ENCODE measurements at regions not wholly inside any gene's neighbourhood (a gene's known extent, or its start where the extent isn't known, plus 50 kb on each side); places are given as distances from the start of the nearest gene placed in this dataset.

DNA sequence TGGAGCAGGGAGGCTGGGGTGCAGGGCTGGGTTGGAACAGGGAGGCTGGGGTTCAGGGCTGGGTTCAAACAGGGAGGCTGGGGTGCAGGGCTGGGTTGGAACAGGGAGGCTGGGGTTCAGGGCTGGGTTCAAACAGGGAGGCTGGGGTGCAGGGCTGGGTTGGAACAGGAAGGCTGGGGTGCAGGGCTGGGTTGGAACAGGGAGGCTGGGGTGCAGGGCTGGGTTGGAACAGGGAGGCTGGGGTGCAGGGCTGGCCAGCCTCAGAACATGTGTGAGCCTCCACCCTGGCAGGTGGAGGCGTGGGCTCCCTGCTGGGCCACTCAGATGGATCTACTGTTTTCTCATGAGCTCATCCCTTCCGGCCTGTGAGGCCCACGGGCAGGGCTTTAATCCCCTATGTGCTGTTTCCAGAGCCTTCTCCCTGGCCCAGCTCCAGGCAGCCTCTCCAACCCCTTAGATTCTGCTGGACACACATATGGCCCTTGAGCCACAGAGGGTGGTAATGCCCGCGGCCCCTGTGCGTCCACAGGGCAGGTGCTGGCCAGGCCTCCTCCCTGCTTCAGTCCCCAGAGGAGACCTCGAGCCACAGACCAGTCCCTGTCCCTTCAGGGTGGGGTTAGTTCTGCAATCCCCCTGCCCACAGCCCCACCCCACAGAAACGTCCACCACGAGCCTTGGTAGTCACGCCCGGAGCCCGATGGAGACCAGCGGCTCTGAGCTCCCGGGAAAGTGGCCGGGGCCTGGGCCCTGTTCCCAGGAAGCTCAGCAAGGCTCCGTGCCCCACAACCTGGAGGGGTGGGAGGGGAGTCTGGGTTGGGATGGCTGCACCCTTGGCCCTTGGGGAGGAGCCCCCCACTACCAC is 197.9 kb downstream of the BRD1 start:
- Histone ChIP-seq H3K79me2 (ENCODE audit: control insufficient read depth, insufficient read depth, low read length) (peaks cover 74% of the 10 kb centered on the region), H3K36me3 (replicated peaks in 1 of 2; ENCODE audit: control extremely low read depth in 1 of 2, control insufficient read depth in 1 of 2, extremely low read depth in 1 of 2, insufficient read depth in 2 of 2, low read length in 1 of 2) (peaks cover 0 to 4% of the 10 kb centered on the region in 2 experiments), H3K9ac (ENCODE audit: low read length) (no peak overlapping the region), H4K20me1 (ENCODE audit: control insufficient read depth, insufficient read depth, low read length, poor library complexity, severe bottlenecking) (peaks cover 88% of the 10 kb centered on the region), H3K27me3 (replicated peaks in 1 of 4; ENCODE audit: control extremely low read depth in 1 of 4, control insufficient read depth in 3 of 4, insufficient read depth in 4 of 4, low read length in 3 of 4) (no peaks in the 10 kb centered on the region), H2AFZ (ENCODE audit: insufficient read depth, low read depth, low read length, poor library complexity, severe bottlenecking) (no peak overlapping the region), H3K27ac (ENCODE audit: low read length in 2 of 2) (no peak overlapping the region), H3K4me1 (ENCODE audit: control insufficient read depth in 2 of 2, insufficient read depth in 2 of 2, low read length in 2 of 2) (no peaks in the 10 kb centered on the region), H3K4me2 (replicated peaks; ENCODE audit: low read depth, low read length, poor library complexity, severe bottlenecking) (no peak overlapping the region), H3K4me3 (ENCODE audit: control extremely low read depth in 1 of 5, extremely low read depth in 1 of 5, insufficient read depth in 1 of 5, low read depth in 2 of 5, low read length in 4 of 5) (no peak overlapping the region), H3K9me3 (ENCODE audit: control extremely low read depth in 1 of 3, control insufficient read depth in 2 of 3, insufficient read depth in 1 of 3, low read length in 2 of 3) (no peaks in the 10 kb centered on the region)
- intact Hi-C loops (cut with micrococcal nuclease), result no loop called here
- CTCF ChIA-PET, result interaction anchor here (1.0 kb wide), 1 partner anchor 324 kb away, joined by 3 read pairs; no protein-coding TSS in a partner anchor
- Mint-ChIP-seq H3K4me1 (peaks cover 6% of the 10 kb centered on the region), H3K9me3 (ENCODE audit: insufficient read depth) (no peaks in the 10 kb centered on the region), H3K27ac (no peak overlapping the region), H3K27me3 (no peaks in the 10 kb centered on the region), H3K4me3 (no peak overlapping the region)
- POLR2A ChIA-PET, result no interaction called here
- 94% methylated on average over 7 of the region's 16 CpGs for WGBS (ENCODE audit: insufficient coverage)
- DNase-seq (no peak), ATAC-seq (ENCODE audit: low read depth) (no peak)
- no peak for TF ChIP-seq EZH2 (IDR thresholded peaks at IDR 0.05; ENCODE audit: borderline replicate concordance, insufficient read depth, low read depth, low read length, poor library complexity, severe bottlenecking)
- TF ChIP-seq, protein P1, sequence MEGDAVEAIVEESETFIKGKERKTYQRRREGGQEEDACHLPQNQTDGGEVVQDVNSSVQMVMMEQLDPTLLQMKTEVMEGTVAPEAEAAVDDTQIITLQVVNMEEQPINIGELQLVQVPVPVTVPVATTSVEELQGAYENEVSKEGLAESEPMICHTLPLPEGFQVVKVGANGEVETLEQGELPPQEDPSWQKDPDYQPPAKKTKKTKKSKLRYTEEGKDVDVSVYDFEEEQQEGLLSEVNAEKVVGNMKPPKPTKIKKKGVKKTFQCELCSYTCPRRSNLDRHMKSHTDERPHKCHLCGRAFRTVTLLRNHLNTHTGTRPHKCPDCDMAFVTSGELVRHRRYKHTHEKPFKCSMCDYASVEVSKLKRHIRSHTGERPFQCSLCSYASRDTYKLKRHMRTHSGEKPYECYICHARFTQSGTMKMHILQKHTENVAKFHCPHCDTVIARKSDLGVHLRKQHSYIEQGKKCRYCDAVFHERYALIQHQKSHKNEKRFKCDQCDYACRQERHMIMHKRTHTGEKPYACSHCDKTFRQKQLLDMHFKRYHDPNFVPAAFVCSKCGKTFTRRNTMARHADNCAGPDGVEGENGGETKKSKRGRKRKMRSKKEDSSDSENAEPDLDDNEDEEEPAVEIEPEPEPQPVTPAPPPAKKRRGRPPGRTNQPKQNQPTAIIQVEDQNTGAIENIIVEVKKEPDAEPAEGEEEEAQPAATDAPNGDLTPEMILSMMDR (IDR thresholded peaks at IDR 0.05), result no peak

- intact Hi-C loops (cut with micrococcal nuclease), result no loop called here
- Mint-ChIP-seq H3K27ac (no peak overlapping the region), H3K4me3 (no peak overlapping the region), H3K4me1 (peaks cover 6% of the 10 kb centered on the region), H3K27me3 (no peaks in the 10 kb centered on the region), H3K9me3 (ENCODE audit: insufficient read depth) (no peaks in the 10 kb centered on the region)
- Histone ChIP-seq H3K4me2 (replicated peaks; ENCODE audit: low read depth, low read length, poor library complexity, severe bottlenecking) (no peak overlapping the region), H3K27me3 (replicated peaks in 1 of 4; ENCODE audit: control extremely low read depth in 1 of 4, control insufficient read depth in 3 of 4, insufficient read depth in 4 of 4, low read length in 3 of 4) (no peaks in the 10 kb centered on the region), H3K4me1 (ENCODE audit: control insufficient read depth in 2 of 2, insufficient read depth in 2 of 2, low read length in 2 of 2) (no peaks in the 10 kb centered on the region), H3K9me3 (ENCODE audit: control extremely low read depth in 1 of 3, control insufficient read depth in 2 of 3, insufficient read depth in 1 of 3, low read length in 2 of 3) (no peaks in the 10 kb centered on the region), H3K4me3 (ENCODE audit: control extremely low read depth in 1 of 5, extremely low read depth in 1 of 5, insufficient read depth in 1 of 5, low read depth in 2 of 5, low read length in 4 of 5) (no peak overlapping the region), H3K27ac (ENCODE audit: low read length in 2 of 2) (no peak overlapping the region), H3K79me2 (ENCODE audit: control insufficient read depth, insufficient read depth, low read length) (peaks cover 74% of the 10 kb centered on the region), H3K36me3 (replicated peaks in 1 of 2; ENCODE audit: control extremely low read depth in 1 of 2, control insufficient read depth in 1 of 2, extremely low read depth in 1 of 2, insufficient read depth in 2 of 2, low read length in 1 of 2) (peaks cover 0 to 4% of the 10 kb centered on the region in 2 experiments), H4K20me1 (ENCODE audit: control insufficient read depth, insufficient read depth, low read length, poor library complexity, severe bottlenecking) (peaks cover 88% of the 10 kb centered on the region), H3K9ac (ENCODE audit: low read length) (no peak overlapping the region), H2AFZ (ENCODE audit: insufficient read depth, low read depth, low read length, poor library complexity, severe bottlenecking) (no peak overlapping the region)
- CTCF ChIA-PET, result no interaction called here
- ATAC-seq (ENCODE audit: low read depth), result no peak
- no peak for TF ChIP-seq EZH2 (IDR thresholded peaks at IDR 0.05; ENCODE audit: borderline replicate concordance, insufficient read depth, low read depth, low read length, poor library complexity, severe bottlenecking)
- TF ChIP-seq, protein P1 (IDR thresholded peaks at IDR 0.05), result no peak
- POLR2A ChIA-PET, result no interaction called here
- no peak for DNase-seq
- 92% methylated on average over 8 of the region's 8 CpGs for WGBS (ENCODE audit: insufficient coverage)
Observed at GRCh38 chr22:49629261-49629570, 198.5 kb downstream of the BRD1 start.
